Stomach (tissue), 4 donors: ENCODE measurements at regions not wholly inside any gene's neighbourhood (a gene's known extent, or its start where the extent isn't known, plus 50 kb on each side); places are given as distances from the start of the nearest gene placed in this dataset.
"Not testable (repeated sequence)": the region's sequence is repeated elsewhere in the genome, so short reads cannot be mapped to it uniquely, and the experiment has no call there.

Experiments used
- EP300 ChIP-seq: sonication (generic); formaldehyde crosslinking; IDR thresholded peaks from one replicate; pipeline ENCODE4 v1.6.1; 2017; ENCODE audit warnings: antibody characterized with exemption
- POLR2A ChIP-seq, 4 donors: fragments of 450-650 bp; IDR thresholded peaks; one replicate each; pipeline ENCODE4 v1.6.1; 2016; ENCODE audit warnings: antibody characterized with exemption in 4 of 4, control low read depth in 2 of 4, mild to moderate bottlenecking in 1 of 4, moderate library complexity in 1 of 4
- TF ChIP-seq, protein P1 (sequence below), 7 experiments: fragments of 450-650 bp in 4 of 7; fragments of 200-600 bp in 3 of 7; sonication (generic) in 3 of 7; IDR thresholded peaks; one replicate each; pipeline ENCODE4 v1.5.1; 2016 to 2019; ENCODE audit warnings: antibody characterized with exemption in 7 of 7, control low read depth in 2 of 7, mild to moderate bottlenecking in 1 of 7

DNA sequence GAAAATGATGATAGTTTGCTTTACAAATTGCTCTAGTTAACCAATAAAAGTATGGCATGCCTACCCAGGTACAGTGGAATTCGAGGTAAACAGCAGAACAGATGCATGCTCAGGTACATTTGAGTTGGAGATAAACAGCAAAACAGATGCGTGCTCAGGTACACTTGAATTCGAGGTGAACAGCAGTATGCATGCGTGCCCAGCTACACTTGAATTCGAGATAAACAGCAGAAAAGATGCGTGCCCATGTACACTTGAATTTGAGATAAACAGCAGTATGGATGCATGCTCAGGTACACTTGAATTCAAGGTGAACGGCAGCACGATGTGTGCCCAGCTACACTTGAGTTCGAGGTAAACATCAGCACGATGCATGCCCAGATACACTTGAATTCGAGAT lies 155.2 kb upstream of the TPTE start:
- TF ChIP-seq, protein P1, sequence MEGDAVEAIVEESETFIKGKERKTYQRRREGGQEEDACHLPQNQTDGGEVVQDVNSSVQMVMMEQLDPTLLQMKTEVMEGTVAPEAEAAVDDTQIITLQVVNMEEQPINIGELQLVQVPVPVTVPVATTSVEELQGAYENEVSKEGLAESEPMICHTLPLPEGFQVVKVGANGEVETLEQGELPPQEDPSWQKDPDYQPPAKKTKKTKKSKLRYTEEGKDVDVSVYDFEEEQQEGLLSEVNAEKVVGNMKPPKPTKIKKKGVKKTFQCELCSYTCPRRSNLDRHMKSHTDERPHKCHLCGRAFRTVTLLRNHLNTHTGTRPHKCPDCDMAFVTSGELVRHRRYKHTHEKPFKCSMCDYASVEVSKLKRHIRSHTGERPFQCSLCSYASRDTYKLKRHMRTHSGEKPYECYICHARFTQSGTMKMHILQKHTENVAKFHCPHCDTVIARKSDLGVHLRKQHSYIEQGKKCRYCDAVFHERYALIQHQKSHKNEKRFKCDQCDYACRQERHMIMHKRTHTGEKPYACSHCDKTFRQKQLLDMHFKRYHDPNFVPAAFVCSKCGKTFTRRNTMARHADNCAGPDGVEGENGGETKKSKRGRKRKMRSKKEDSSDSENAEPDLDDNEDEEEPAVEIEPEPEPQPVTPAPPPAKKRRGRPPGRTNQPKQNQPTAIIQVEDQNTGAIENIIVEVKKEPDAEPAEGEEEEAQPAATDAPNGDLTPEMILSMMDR (IDR thresholded peaks at IDR 0.05): not testable (repeated sequence)
- not testable (repeated sequence) for TF ChIP-seq POLR2A (IDR thresholded peaks at IDR 0.05); EP300
